H1 (cell line): ENCODE measurements at regions not wholly inside any gene's neighbourhood (a gene's known extent, or its start where the extent isn't known, plus 50 kb on each side); places are given as distances from the start of the nearest gene placed in this dataset.

Experiments used
- CTCF ChIA-PET: fragments of 300-600 bp; sonication (Branson Sonifier 250); formaldehyde crosslinking; loops from one replicate; lab custom pipeline; 2021; ENCODE audit not compliant: partially characterized antibody; lab: Charles Lee
- POLR2A ChIA-PET: fragments of 300-600 bp; sonication (Branson Sonifier 250); formaldehyde crosslinking; loops from one replicate; lab custom pipeline; 2021; ENCODE audit warnings: inconsistent platforms; ENCODE audit not compliant: partially characterized antibody; lab: Charles Lee
- DNase-seq, 2 experiments: peaks; one replicate each; pipeline versions ENCODE4 v3.0.0 to v3.0.0-alpha.2; 2010 to 2022; ENCODE audit warnings: low spot score in 2 of 2, low read depth in 1 of 2, mixed read lengths in 1 of 2
- FAIRE-seq: peaks from 2 replicates; lab custom pipeline; 2011; peaks lifted over from hg19 to GRCh38; lab: Jason Lieb, UNC
- H2AFZ ChIP-seq: 2 replicates; pipeline ENCODE4 v1.8.1; 2012; ENCODE audit warnings: low read length, inconsistent platforms
- H2AK5ac ChIP-seq: 2 replicates; pipeline ENCODE4 v1.6.1; 2013; ENCODE audit warnings: low read depth, low read length
- H2BK120ac ChIP-seq: replicated peaks from 2 replicates; pipeline ENCODE3; 2013; ENCODE audit warnings: low read depth, low read length, inconsistent platforms
- H2BK12ac ChIP-seq: 2 replicates; pipeline ENCODE4 v1.6.1; 2013; ENCODE audit warnings: low read depth, low read length
- H2BK15ac ChIP-seq: 2 replicates; pipeline ENCODE4 v1.6.1; 2013; ENCODE audit warnings: low read length
- H2BK20ac ChIP-seq: 2 replicates; pipeline ENCODE4 v1.6.1; 2013; ENCODE audit warnings: low read length
- H2BK5ac ChIP-seq: 2 replicates; pipeline ENCODE4 v1.6.1; 2013; ENCODE audit warnings: low read depth, low read length
- H3K14ac ChIP-seq: 2 replicates; pipeline ENCODE4 v1.6.1; 2013; ENCODE audit warnings: inconsistent platforms; ENCODE audit not compliant: insufficient read length
- H3K18ac ChIP-seq: 2 replicates; pipeline ENCODE4 v1.6.1; 2013; ENCODE audit warnings: low read length; ENCODE audit errors: extremely low read depth
- H3K23ac ChIP-seq: 2 replicates; pipeline ENCODE4 v1.6.1; 2013; ENCODE audit warnings: inconsistent platforms; ENCODE audit not compliant: insufficient read length
- H3K23me2 ChIP-seq: 2 replicates; pipeline ENCODE4 v1.6.1; 2013; ENCODE audit warnings: low read depth, low read length
- H3K27ac ChIP-seq: 2 replicates; pipeline ENCODE4 v1.6.1; 2011; ENCODE audit warnings: low read depth, low read length, inconsistent platforms
- H3K27me3 ChIP-seq, 4 experiments: replicated peaks in 1 of 4; 1 replicate in 1 of 4; 2 replicates in 3 of 4; pipeline versions ENCODE4 v1.6.1 to v1.8.1; 2011 to 2013; ENCODE audit warnings: low read length in 3 of 4, mild to moderate bottlenecking in 3 of 4, inconsistent platforms in 2 of 4, mixed read lengths in 2 of 4, moderate library complexity in 1 of 4; ENCODE audit not compliant: control insufficient read depth in 3 of 4, insufficient read depth in 3 of 4; ENCODE audit errors: extremely low read depth in 1 of 4
- H3K36me3 ChIP-seq, 4 experiments: 2 replicates each; pipeline versions ENCODE4 v1.6.1 to v1.8.1; 2011 to 2013; ENCODE audit warnings: mild to moderate bottlenecking in 4 of 4, low read length in 3 of 4, moderate library complexity in 2 of 4, control low read depth in 1 of 4, inconsistent platforms in 1 of 4; ENCODE audit not compliant: insufficient read depth in 4 of 4, control insufficient read depth in 2 of 4
- H3K4ac ChIP-seq: replicated peaks from 2 replicates; pipeline ENCODE3; 2013; ENCODE audit warnings: low read length, low read depth, mixed read lengths, inconsistent platforms; ENCODE audit not compliant: insufficient read length
- H3K4me1 ChIP-seq, 4 experiments: replicated peaks in 1 of 4; 1 replicate in 1 of 4; 2 replicates in 3 of 4; pipeline versions ENCODE4 v1.6.1 to v1.8.1; 2011 to 2013; ENCODE audit warnings: low read length in 3 of 4, inconsistent platforms in 2 of 4, mixed read lengths in 1 of 4; ENCODE audit not compliant: insufficient read depth in 4 of 4, control insufficient read depth in 3 of 4
- H3K4me2 ChIP-seq, 2 experiments: 2 replicates each; pipeline versions ENCODE4 v1.6.1 to v1.8.1; 2011 to 2013; ENCODE audit warnings: low read depth in 2 of 2, low read length in 2 of 2, control low read depth in 1 of 2, inconsistent platforms in 1 of 2, mild to moderate bottlenecking in 1 of 2; ENCODE audit not compliant: insufficient read depth in 1 of 2
- H3K4me3 ChIP-seq, 4 experiments: fragments of 200-600, 300-600 bp in 1 of 4; sonication (generic), shearing (Covaris generic), sonication (Bioruptor Twin) in 1 of 4; 2 replicates each; pipeline versions ENCODE4 v1.5.1 to v1.8.1; 2011 to 2016; ENCODE audit warnings: low read length in 4 of 4, low read depth in 3 of 4, control low read depth in 2 of 4, inconsistent platforms in 2 of 4, mild to moderate bottlenecking in 2 of 4, mixed read lengths in 1 of 4, moderate library complexity in 1 of 4; ENCODE audit not compliant: insufficient read depth in 2 of 4; ENCODE audit errors: extremely low read depth in 1 of 4
- H3K56ac ChIP-seq: replicated peaks from 2 replicates; pipeline ENCODE3; 2013; ENCODE audit warnings: low read depth, mild to moderate bottlenecking, mixed read lengths, low read length, inconsistent platforms; ENCODE audit not compliant: insufficient read length
- H3K79me1 ChIP-seq: 2 replicates; pipeline ENCODE4 v1.6.1; 2013; ENCODE audit warnings: low read depth, low read length, control low read depth
- H3K79me2 ChIP-seq, 2 experiments: 2 replicates each; pipeline versions ENCODE4 v1.6.1 to v1.8.1; 2012 to 2013; ENCODE audit warnings: low read length in 2 of 2, mild to moderate bottlenecking in 2 of 2, inconsistent platforms in 1 of 2; ENCODE audit not compliant: insufficient read depth in 2 of 2, control insufficient read depth in 1 of 2
- H3K9ac ChIP-seq, 4 experiments: replicated peaks in 1 of 4; 1 replicate in 1 of 4; 2 replicates in 3 of 4; pipeline versions ENCODE4 v1.6.1 to v1.8.1; 2011 to 2013; ENCODE audit warnings: low read depth in 3 of 4, low read length in 3 of 4, control low read depth in 2 of 4, mild to moderate bottlenecking in 2 of 4, moderate library complexity in 2 of 4, inconsistent platforms in 1 of 4; ENCODE audit errors: extremely low read depth in 1 of 4
- H3K9me3 ChIP-seq, 2 experiments: 2 replicates each; pipeline versions ENCODE4 v1.6.1 to v1.8.1; 2012 to 2013; ENCODE audit warnings: mild to moderate bottlenecking in 2 of 2, moderate library complexity in 2 of 2, control low read depth in 1 of 2, inconsistent platforms in 1 of 2, low read depth in 1 of 2, low read length in 1 of 2, mixed read lengths in 1 of 2; ENCODE audit not compliant: insufficient read depth in 2 of 2
- H4K20me1 ChIP-seq, 2 experiments: replicated peaks in 1 of 2; 2 replicates each; pipeline versions ENCODE3 to v1.8.1; 2011 to 2013; ENCODE audit warnings: inconsistent platforms in 2 of 2, low read length in 2 of 2, mild to moderate bottlenecking in 1 of 2; ENCODE audit not compliant: insufficient read depth in 2 of 2, control insufficient read depth in 1 of 2
- H4K5ac ChIP-seq: 2 replicates; pipeline ENCODE4 v1.6.1; 2013; ENCODE audit warnings: low read length, low read depth, mixed read lengths, inconsistent platforms; ENCODE audit not compliant: insufficient read length
- H4K8ac ChIP-seq: 2 replicates; pipeline ENCODE4 v1.8.0; 2013; ENCODE audit warnings: mild to moderate bottlenecking, moderate library complexity, low read length, inconsistent platforms; ENCODE audit not compliant: insufficient read depth; ENCODE audit errors: extremely low read depth
- H4K91ac ChIP-seq: replicated peaks from 2 replicates; pipeline ENCODE3; 2013; ENCODE audit warnings: low read length, mixed read lengths, inconsistent platforms; ENCODE audit not compliant: insufficient read length
- RAD21 ChIP-seq, 2 experiments: IDR thresholded peaks in 1 of 2; conservative IDR thresholded peaks in 1 of 2; 2 replicates each; pipeline ENCODE4 v1.6.1; 2011; ENCODE audit warnings: low read depth in 2 of 2, low read length in 2 of 2, improper control_type of control experiment in 1 of 2, inconsistent platforms in 1 of 2, mild to moderate bottlenecking in 1 of 2, moderate library complexity in 1 of 2
- TCF12 ChIP-seq: IDR thresholded peaks from 2 replicates; pipeline ENCODE4 v1.6.1; 2011; ENCODE audit warnings: low read depth, mild to moderate bottlenecking, low read length
- WGBS, 2 experiments: shearing (Covaris generic) in 1 of 2; methylation state at CpG; one replicate each; pipeline versions ENCODE4 v1.1.6 to v1.1.7; 2013 to 2015; ENCODE audit warnings: low lambda C conversion rate in 2 of 2, mixed read lengths in 2 of 2, inconsistent platforms in 1 of 2, low coverage in 1 of 2, missing lambda C conversion rate in 1 of 2; ENCODE audit not compliant: insufficient replicate concordance in 2 of 2, insufficient coverage in 1 of 2, insufficient read length in 1 of 2; ENCODE audit errors: extremely low coverage in 1 of 2, missing lambda C conversion rate in 1 of 2; 5-methylcytosine and 5-hydroxymethylcytosine counted together

DNA sequence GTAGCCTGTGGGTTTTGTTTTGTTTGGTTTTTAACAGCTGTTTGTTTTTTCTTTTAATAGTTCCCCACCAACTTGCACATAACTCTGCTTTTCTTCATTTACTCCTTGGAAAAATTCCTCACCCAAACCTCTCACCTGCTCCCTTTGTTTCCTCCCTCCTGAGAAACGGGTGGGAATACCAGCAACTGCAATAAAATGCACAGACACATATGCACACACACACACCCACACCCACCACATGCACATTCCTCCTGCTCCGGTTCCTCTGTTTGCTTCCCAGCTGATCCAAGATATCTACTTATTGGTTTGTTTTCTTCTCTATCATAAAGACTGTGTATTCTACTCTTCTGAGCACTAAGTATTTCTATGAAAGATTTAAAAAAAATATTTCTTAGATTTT lies 161.1 kb upstream of the EPHA7 start:
- 79% methylated on average over 2 of the region's 2 CpGs; no CpG with 5 or more reads in 1 of the 2 experiments for WGBS, 2 experiments
- H2BK12ac ChIP-seq, result no peak overlapping the region
- CTCF ChIA-PET, result no interaction called here
- H4K20me1 ChIP-seq, result no peaks in the 10 kb centered on the region
- H2AK5ac ChIP-seq, result no peak overlapping the region
- H3K4me1 ChIP-seq, result peaks cover 0 to 3% (median 0%) of the 10 kb centered on the region in 4 experiments; a peak in 1 of 7 replicates
- H3K4me2 ChIP-seq, result no peak overlapping the region
- POLR2A ChIA-PET, result no interaction called here
- DNase-seq (no peak), FAIRE-seq (no peak)
- no peak for TF ChIP-seq RAD21 (IDR thresholded peaks at IDR 0.05 in 1 of 2, conservative IDR thresholded peaks at IDR 0.05 in 1 of 2; ENCODE audit: low read depth in 2 of 2, low read length in 2 of 2)
- 0 out of 2 replicates have a peak, but pooled peaks have one; percentile 7 for TF ChIP-seq TCF12
- H2BK20ac ChIP-seq, result no peak overlapping the region
- no peaks in the 10 kb centered on the region for H3K23me2 ChIP-seq
- H2BK15ac ChIP-seq, result no peak overlapping the region
- H2AFZ ChIP-seq, result 0 out of 2 replicates have a peak overlapping the region, but pooled peaks have one; percentile 59
- H3K4me3 ChIP-seq, result no peak overlapping the region
- no peaks in the 10 kb centered on the region for H3K36me3 ChIP-seq
- no peak overlapping the region for H4K5ac ChIP-seq
- H3K27me3 ChIP-seq, result no peaks in the 10 kb centered on the region
- no peak overlapping the region for H2BK5ac ChIP-seq
- H3K18ac ChIP-seq, result no peak overlapping the region
- H3K4ac ChIP-seq, result no peak overlapping the region
- no peaks in the 10 kb centered on the region for H3K9me3 ChIP-seq
- no peak overlapping the region for H3K27ac ChIP-seq
- H2BK120ac ChIP-seq, result no peak overlapping the region
- H3K14ac ChIP-seq, result no peak overlapping the region
- no peak overlapping the region for H3K56ac ChIP-seq
- H4K91ac ChIP-seq, result no peak overlapping the region
- no peak overlapping the region for H4K8ac ChIP-seq
- no peaks in the 10 kb centered on the region for H3K79me2 ChIP-seq
- no peak overlapping the region for H3K23ac ChIP-seq
- no peak overlapping the region for H3K9ac ChIP-seq
- no peaks in the 10 kb centered on the region for H3K79me1 ChIP-seq
